HEK293 (cell line): ENCODE measurements at regions not wholly inside any gene's neighbourhood (a gene's known extent, or its start where the extent isn't known, plus 50 kb on each side); places are given as distances from the start of the nearest gene placed in this dataset.

Experiments
- CTCF ChIA-PET: fragments of 350-600 bp; formaldehyde crosslinking; extraction: SDS; loops from one replicate; lab custom pipeline; 2021; ENCODE audit warnings: antibody characterized with exemption; lab: Yijun Ruan, JAX
- POLR2A ChIA-PET: fragments of 300-600 bp; formaldehyde crosslinking; extraction: SDS; loops from one replicate; lab custom pipeline; 2020; ENCODE audit warnings: antibody characterized with exemption, inconsistent platforms; lab: Yijun Ruan, JAX
- H3K27ac ChIP-seq: fragments of 200-500 bp; sonication (Bioruptor generic); 2 replicates; pipeline ENCODE4 v1.5.1; 2014; ENCODE audit warnings: low read depth, low read length, control low read depth, inconsistent platforms; ENCODE audit errors: extremely low read depth
- H3K36me3 ChIP-seq, 2 experiments: fragments of 200-500 bp in 1 of 2; sonication (Bioruptor generic) in 1 of 2; 1 replicate in 1 of 2; 2 replicates in 1 of 2; pipeline ENCODE4 v1.5.1; 2014 to 2017; ENCODE audit warnings: inconsistent platforms in 2 of 2, low read length in 2 of 2; ENCODE audit not compliant: control insufficient read depth in 2 of 2, insufficient read depth in 1 of 2
- H3K4me1 ChIP-seq: fragments of 200-500 bp; sonication (Bioruptor generic); 2 replicates; pipeline ENCODE4 v1.5.1; 2014; ENCODE audit warnings: mild to moderate bottlenecking, low read length, inconsistent platforms; ENCODE audit not compliant: control insufficient read depth, insufficient read depth
- H3K4me3 ChIP-seq: 2 replicates; pipeline ENCODE4 v1.5.1; 2011; ENCODE audit warnings: low read depth, mild to moderate bottlenecking, control low read depth, low read length, moderate library complexity
- H3K9me3 ChIP-seq: fragments of 200-500 bp; sonication (Bioruptor generic); 2 replicates; pipeline ENCODE4 v1.5.1; 2014; ENCODE audit warnings: low read depth, low read length, inconsistent platforms; ENCODE audit not compliant: control insufficient read depth, insufficient read depth
- AEBP2 ChIP-seq: fragments of 450-650 bp; formaldehyde crosslinking; IDR thresholded peaks from 2 replicates; pipeline ENCODE4 v1.5.1; 2016; ENCODE audit warnings: missing biosample characterization, missing genetic modification characterization, borderline replicate concordance
- CTCF ChIP-seq: fragments of 450-650 bp; formaldehyde crosslinking; IDR thresholded peaks from 2 replicates; pipeline ENCODE4 v1.5.1; 2016; ENCODE audit warnings: missing biosample characterization, missing genetic modification characterization
- GLI2 ChIP-seq: fragments of 450-650 bp; formaldehyde crosslinking; IDR thresholded peaks from 2 replicates; pipeline ENCODE4; 2017; ENCODE audit warnings: missing biosample characterization, missing genetic modification characterization, low read depth, borderline replicate concordance
- SCRT1 ChIP-seq: fragments of 450-650 bp; formaldehyde crosslinking; IDR thresholded peaks from 2 replicates; pipeline ENCODE4 v1.5.1; 2016; ENCODE audit warnings: missing biosample characterization, missing genetic modification characterization, borderline replicate concordance
- ZFP69B ChIP-seq: fragments of 450-650 bp; formaldehyde crosslinking; IDR thresholded peaks from 2 replicates; pipeline ENCODE4 v1.5.1; 2016; ENCODE audit warnings: missing biosample characterization, missing genetic modification characterization
- ZNF223 ChIP-seq: fragments of 450-650 bp; formaldehyde crosslinking; IDR thresholded peaks from 2 replicates; pipeline ENCODE4 v1.5.1; 2016; ENCODE audit warnings: missing biosample characterization, missing genetic modification characterization
- ZNF354C ChIP-seq: fragments of 450-650 bp; formaldehyde crosslinking; IDR thresholded peaks from 2 replicates; pipeline ENCODE4 v1.5.1; 2016; ENCODE audit warnings: missing biosample characterization, missing genetic modification characterization, low read depth, borderline replicate concordance
- ZNF362 ChIP-seq: fragments of 450-650 bp; formaldehyde crosslinking; IDR thresholded peaks from 2 replicates; pipeline ENCODE4 v1.5.1; 2016; ENCODE audit warnings: missing biosample characterization, missing genetic modification characterization
- ZNF626 ChIP-seq: fragments of 450-650 bp; sonication (Bioruptor Pico); formaldehyde crosslinking; IDR thresholded peaks from 2 replicates; pipeline ENCODE4 v1.5.1; 2018; ENCODE audit warnings: missing biosample characterization, missing genetic modification characterization, inconsistent platforms
- ZNF677 ChIP-seq: fragments of 450-650 bp; IDR thresholded peaks from 2 replicates; pipeline ENCODE4 v1.5.0; 2018; ENCODE audit warnings: missing biosample characterization, mild to moderate bottlenecking, missing genetic modification characterization, moderate library complexity
- ZSCAN16 ChIP-seq: fragments of 450-650 bp; formaldehyde crosslinking; IDR thresholded peaks from 2 replicates; pipeline ENCODE4 v1.5.1; 2016; ENCODE audit warnings: missing biosample characterization, missing genetic modification characterization
- TF ChIP-seq, protein P1 (sequence below): fragments of 450-650 bp; formaldehyde crosslinking; IDR thresholded peaks from 2 replicates; pipeline ENCODE4 v1.5.1; 2017; ENCODE audit warnings: missing biosample characterization, missing genetic modification characterization
- TF ChIP-seq, protein P2 (sequence below): fragments of 450-650 bp; formaldehyde crosslinking; IDR thresholded peaks from 2 replicates; pipeline ENCODE4 v1.5.1; 2016; ENCODE audit warnings: missing biosample characterization, missing genetic modification characterization
- TF ChIP-seq, protein P3 (sequence below): fragments of 450-650 bp; formaldehyde crosslinking; IDR thresholded peaks from 2 replicates; pipeline ENCODE4 v1.5.1; 2017; ENCODE audit warnings: missing biosample characterization, missing genetic modification characterization
- TF ChIP-seq, protein P4 (sequence below): fragments of 450-650 bp; formaldehyde crosslinking; IDR thresholded peaks from 2 replicates; pipeline ENCODE4 v1.5.1; 2016; ENCODE audit warnings: missing biosample characterization, missing genetic modification characterization

- Histone ChIP-seq H3K36me3 (no peaks in the 10 kb centered on the region), H3K9me3 (no peaks in the 10 kb centered on the region; the same call in 1 of the 2 replicates), H3K4me1 (no peaks in the 10 kb centered on the region), H3K27ac (no peak overlapping the region), H3K4me3 (no peak overlapping the region)
- TF ChIP-seq AEBP2 (tag by site-specific recombination) (no peak), ZFP69B (tag by site-specific recombination) (no peak), ZNF354C (no peak), SCRT1 (no peak), CTCF (tag by site-specific recombination) (no peak), ZSCAN16 (tag by site-specific recombination) (no peak), ZNF223 (tag by site-specific recombination) (no peak), ZNF362 (tag by site-specific recombination) (no peak), ZNF677 (no peak), ZNF626 (no peak), GLI2 (tag by site-specific recombination) (no peak)
- TF ChIP-seq, protein P1, sequence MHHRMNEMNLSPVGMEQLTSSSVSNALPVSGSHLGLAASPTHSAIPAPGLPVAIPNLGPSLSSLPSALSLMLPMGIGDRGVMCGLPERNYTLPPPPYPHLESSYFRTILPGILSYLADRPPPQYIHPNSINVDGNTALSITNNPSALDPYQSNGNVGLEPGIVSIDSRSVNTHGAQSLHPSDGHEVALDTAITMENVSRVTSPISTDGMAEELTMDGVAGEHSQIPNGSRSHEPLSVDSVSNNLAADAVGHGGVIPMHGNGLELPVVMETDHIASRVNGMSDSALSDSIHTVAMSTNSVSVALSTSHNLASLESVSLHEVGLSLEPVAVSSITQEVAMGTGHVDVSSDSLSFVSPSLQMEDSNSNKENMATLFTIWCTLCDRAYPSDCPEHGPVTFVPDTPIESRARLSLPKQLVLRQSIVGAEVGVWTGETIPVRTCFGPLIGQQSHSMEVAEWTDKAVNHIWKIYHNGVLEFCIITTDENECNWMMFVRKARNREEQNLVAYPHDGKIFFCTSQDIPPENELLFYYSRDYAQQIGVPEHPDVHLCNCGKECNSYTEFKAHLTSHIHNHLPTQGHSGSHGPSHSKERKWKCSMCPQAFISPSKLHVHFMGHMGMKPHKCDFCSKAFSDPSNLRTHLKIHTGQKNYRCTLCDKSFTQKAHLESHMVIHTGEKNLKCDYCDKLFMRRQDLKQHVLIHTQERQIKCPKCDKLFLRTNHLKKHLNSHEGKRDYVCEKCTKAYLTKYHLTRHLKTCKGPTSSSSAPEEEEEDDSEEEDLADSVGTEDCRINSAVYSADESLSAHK (tag by site-specific recombination): no peak
- TF ChIP-seq, protein P2, sequence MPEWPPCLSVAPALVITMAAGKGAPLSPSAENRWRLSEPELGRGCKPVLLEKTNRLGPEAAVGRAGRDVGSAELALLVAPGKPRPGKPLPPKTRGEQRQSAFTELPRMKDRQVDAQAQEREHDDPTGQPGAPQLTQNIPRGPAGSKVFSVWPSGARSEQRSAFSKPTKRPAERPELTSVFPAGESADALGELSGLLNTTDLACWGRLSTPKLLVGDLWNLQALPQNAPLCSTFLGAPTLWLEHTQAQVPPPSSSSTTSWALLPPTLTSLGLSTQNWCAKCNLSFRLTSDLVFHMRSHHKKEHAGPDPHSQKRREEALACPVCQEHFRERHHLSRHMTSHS (tag by site-specific recombination): no peak
- TF ChIP-seq, protein P3, sequence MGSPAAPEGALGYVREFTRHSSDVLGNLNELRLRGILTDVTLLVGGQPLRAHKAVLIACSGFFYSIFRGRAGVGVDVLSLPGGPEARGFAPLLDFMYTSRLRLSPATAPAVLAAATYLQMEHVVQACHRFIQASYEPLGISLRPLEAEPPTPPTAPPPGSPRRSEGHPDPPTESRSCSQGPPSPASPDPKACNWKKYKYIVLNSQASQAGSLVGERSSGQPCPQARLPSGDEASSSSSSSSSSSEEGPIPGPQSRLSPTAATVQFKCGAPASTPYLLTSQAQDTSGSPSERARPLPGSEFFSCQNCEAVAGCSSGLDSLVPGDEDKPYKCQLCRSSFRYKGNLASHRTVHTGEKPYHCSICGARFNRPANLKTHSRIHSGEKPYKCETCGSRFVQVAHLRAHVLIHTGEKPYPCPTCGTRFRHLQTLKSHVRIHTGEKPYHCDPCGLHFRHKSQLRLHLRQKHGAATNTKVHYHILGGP (tag by site-specific recombination): no peak
- TF ChIP-seq, protein P4, sequence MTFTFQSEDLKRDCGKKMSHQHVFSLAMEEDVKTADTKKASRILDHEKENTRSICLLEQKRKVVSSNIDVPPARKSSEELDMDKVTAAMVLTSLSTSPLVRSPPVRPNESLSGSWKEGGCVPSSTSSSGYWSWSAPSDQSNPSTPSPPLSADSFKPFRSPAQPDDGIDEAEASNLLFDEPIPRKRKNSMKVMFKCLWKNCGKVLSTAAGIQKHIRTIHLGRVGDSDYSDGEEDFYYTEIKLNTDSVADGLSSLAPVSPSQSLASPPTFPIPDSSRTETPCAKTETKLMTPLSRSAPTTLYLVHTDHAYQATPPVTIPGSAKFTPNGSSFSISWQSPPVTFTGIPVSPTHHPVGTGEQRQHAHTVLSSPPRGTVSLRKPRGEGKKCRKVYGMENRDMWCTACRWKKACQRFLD (tag by site-specific recombination): no peak
- POLR2A ChIA-PET: no interaction called here
- CTCF ChIA-PET: no interaction called here
Observed at GRCh38 chrX:88828011-88828410, 81.0 kb downstream of the CPXCR1 start.
